ENCODE measurements at regions not wholly inside any gene's neighbourhood (a gene's known extent, or its start where the extent isn't known, plus 50 kb on each side); places are given as distances from the start of the nearest gene placed in this dataset.
"Not testable (repeated sequence)": the region's sequence is repeated elsewhere in the genome, so short reads cannot be mapped to it uniquely, and the experiment has no call there.

DNA sequence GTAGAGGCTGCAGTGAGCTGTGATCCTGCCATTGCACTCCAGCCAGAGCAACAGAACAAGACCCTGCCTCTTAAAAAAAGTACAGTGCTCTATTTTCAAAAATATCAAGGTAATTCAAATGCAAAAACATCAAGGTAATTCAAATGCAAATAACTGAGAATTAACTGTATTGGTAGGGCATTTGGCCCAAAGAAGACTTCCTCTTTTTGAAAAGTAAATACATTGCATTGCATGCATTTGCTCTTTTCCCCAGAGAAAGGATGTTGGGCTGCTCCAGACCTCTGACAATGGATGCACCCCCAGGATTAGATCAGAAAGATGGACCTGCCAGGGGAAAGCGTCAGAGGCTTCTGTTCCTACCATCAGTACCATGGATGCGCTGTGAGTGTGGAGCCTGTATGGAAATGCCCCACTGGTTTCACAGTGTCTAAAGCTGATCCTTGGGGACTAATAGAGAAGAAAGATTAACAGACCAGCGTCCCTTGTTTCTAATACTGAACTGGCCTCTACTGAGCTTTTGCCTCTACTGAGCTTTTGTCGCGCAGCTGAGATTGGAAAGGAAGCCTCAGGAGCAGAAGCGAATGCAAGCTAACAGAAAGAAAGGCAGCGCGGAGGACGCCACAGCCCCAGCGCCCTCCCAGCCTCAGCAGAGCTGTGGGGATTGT is 93.5 kb upstream of the LYZL2 start:
- Mint-ChIP-seq H3K36me3 (no peaks in the 10 kb centered on the region), H3K4me3 (no peak overlapping the region), H3K4me1 (peaks cover 0 to 9% (median 2%) of the 10 kb centered on the region in 3 donors), H3K27ac (peak overlapping the region in 1 of 8 donors; percentile 72), H3K27me3 (peaks cover 0 to 1% of the 10 kb centered on the region in 2 donors), H3K9me3 (no peaks in the 10 kb centered on the region)
- POLR2A ChIA-PET: interaction anchor here (1.8 kb wide), 1 partner anchor 28 kb away, joined by 3 read pairs; no protein-coding TSS in a partner anchor
- Histone ChIP-seq H3K36me3 (ENCODE audit: insufficient read depth, low read length) (no peaks in the 10 kb centered on the region), H3K27me3 (ENCODE audit: insufficient read depth, low read length, poor library complexity, severe bottlenecking) (no peaks in the 10 kb centered on the region), H3K4me3 (ENCODE audit: low read length) (no peak overlapping the region), H3K4me1 (ENCODE audit: insufficient read depth, low read length) (no peaks in the 10 kb centered on the region), H3K27ac (ENCODE audit: low read depth, low read length) (no peak overlapping the region), H3K9me3 (ENCODE audit: low read length) (no peaks in the 10 kb centered on the region)
- CTCF ChIA-PET: interaction anchor here (1.1 to 5.6 kb wide), 3 partner anchors 29 to 52 kb away, joined by 3 to 44 read pairs (median 11); no protein-coding TSS in a partner anchor
- DNase-seq: no peak

DNA sequence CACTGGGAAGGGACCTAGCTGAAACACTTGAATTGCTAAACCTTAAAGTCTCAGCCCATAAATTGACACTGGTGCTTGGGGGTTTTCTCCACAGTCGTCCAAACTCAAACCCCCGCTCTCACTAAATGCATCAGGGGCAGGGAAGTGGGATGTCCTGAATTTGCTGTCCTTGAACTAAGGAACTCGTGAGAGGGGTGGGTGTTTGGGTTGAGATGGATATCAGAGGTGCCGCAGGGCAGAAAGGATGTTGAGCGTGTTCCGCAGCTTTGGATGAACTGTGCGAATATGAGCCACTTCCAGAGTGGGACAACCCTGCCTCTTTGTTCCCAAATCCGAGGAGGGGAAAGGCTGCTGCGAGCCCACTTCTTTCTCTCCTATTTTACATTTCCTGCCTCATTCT is 90.3 kb upstream of the LYZL2 start:
- POLR2A ChIA-PET: no interaction called here
- H3K9me3 ChIP-seq (ENCODE audit: low read length): no peaks in the 10 kb centered on the region
- H3K27me3 Mint-ChIP-seq: peaks cover 0 to 1% of the 10 kb centered on the region in 2 donors
- no peak overlapping the region for H3K27ac ChIP-seq (ENCODE audit: low read depth, low read length)
- DNase-seq: no peak
- no peak overlapping the region for H3K4me3 Mint-ChIP-seq
- no peaks in the 10 kb centered on the region for H3K36me3 ChIP-seq (ENCODE audit: insufficient read depth, low read length)
- H3K9me3 Mint-ChIP-seq: no peaks in the 10 kb centered on the region
- H3K4me1 Mint-ChIP-seq: peaks cover 0 to 6% (median 0%) of the 10 kb centered on the region in 3 donors
- no peaks in the 10 kb centered on the region for H3K36me3 Mint-ChIP-seq
- H3K4me3 ChIP-seq (ENCODE audit: low read length): no peak overlapping the region
- no peaks in the 10 kb centered on the region for H3K4me1 ChIP-seq (ENCODE audit: insufficient read depth, low read length)
- H3K27me3 ChIP-seq (ENCODE audit: insufficient read depth, low read length, poor library complexity, severe bottlenecking): no peaks in the 10 kb centered on the region
- CTCF ChIA-PET: interaction anchor here (0.9 to 4.4 kb wide), 4 partner anchors 10 to 48 kb away, joined by 4 to 74 read pairs (median 7); no protein-coding TSS in a partner anchor
- H3K27ac Mint-ChIP-seq: no peak overlapping the region

DNA sequence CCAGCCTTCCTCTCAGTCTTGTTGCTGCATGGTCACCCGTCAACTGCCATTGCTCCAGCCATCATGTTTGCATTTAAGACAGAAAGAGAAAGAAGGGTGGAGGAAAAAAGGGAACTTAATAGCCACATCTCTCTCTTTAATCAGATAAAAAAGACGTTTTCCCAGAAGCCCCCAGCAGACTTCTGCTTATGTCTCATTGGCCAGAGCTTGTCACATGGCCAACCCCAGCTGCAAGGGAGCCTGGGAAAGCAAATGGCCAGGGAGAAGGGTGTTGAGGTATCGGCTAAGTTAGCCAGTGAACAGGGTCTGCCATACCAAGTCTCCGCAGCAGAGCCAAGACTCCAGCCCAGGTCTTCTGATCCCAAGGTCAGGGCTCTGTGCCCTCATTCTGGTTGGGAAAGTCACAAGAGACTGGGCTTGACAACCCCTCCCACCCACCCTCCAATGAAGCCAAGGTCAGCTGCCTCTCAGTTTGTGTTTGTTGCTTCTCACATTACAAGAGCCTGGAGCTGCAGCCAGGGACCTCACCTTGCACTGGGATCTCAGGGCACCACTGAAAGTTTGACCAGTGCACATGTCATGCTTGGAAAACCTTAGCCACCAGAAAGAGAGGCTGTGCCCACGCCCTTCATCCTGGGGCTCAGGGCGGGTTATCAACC is 80.3 kb upstream of the LYZL2 start:
- peaks cover 7 to 17% (median 15%) of the 10 kb centered on the region in 5 donors for H3K9me3 Mint-ChIP-seq
- H3K27me3 Mint-ChIP-seq: no peaks in the 10 kb centered on the region
- peaks cover 11 to 19% (median 15%) of the 10 kb centered on the region in 3 donors for H3K4me1 Mint-ChIP-seq
- ChIA-PET CTCF (interaction anchor here (0.9 to 1.9 kb wide), 7 partner anchors 9 to 322 kb away, joined by 3 to 8 read pairs (median 4); partner anchors contain the start of gene ZNF438), POLR2A (no interaction called here)
- H3K4me3 ChIP-seq (ENCODE audit: low read length): no peak overlapping the region
- H3K9me3 ChIP-seq (ENCODE audit: low read length): no peaks in the 10 kb centered on the region
- no peaks in the 10 kb centered on the region for H3K27me3 ChIP-seq (ENCODE audit: insufficient read depth, low read length, poor library complexity, severe bottlenecking)
- H3K36me3 ChIP-seq (ENCODE audit: insufficient read depth, low read length): no peaks in the 10 kb centered on the region
- no peak overlapping the region for H3K27ac ChIP-seq (ENCODE audit: low read depth, low read length)
- H3K27ac Mint-ChIP-seq: peak overlapping the region in 1 of 8 donors; percentile 41
- H3K36me3 Mint-ChIP-seq: peaks cover 0 to 14% (median 9%) of the 10 kb centered on the region in 3 donors
- no peak for DNase-seq
- H3K4me3 Mint-ChIP-seq: no peak overlapping the region
- peaks cover 17% of the 10 kb centered on the region for H3K4me1 ChIP-seq (ENCODE audit: insufficient read depth, low read length)

DNA sequence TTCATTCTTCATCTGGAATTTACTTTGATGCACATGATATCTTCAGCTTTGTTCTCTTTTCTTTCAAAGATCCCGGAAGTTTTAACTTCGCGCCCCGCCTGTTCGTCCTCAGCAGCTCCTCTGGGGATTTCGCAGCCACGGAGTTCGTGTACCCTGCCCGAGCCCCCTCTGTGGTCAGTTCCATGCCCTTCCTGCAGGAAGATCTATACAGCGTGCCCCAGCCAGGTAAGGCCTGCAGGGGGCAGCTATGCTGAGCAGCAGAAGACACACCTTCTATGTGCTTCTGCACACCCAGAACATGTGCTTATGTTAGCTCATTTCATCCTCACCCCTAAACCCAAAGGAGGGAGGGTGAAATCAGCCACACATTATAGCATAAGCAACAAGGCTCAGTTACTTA is 79.7 kb upstream of the LYZL2 start:
- Mint-ChIP-seq H3K4me3 (peak overlapping the region in 1 of 7 donors; percentile 6), H3K9me3 (peaks cover 7 to 13% (median 12%) of the 10 kb centered on the region in 5 donors), H3K36me3 (peaks cover 0 to 14% (median 11%) of the 10 kb centered on the region in 3 donors), H3K27ac (peak overlapping the region in 2 of 8 donors; percentile 15 to 41), H3K4me1 (peaks cover 17 to 25% (median 21%) of the 10 kb centered on the region in 3 donors), H3K27me3 (no peaks in the 10 kb centered on the region)
- H3K27me3 ChIP-seq (ENCODE audit: insufficient read depth, low read length, poor library complexity, severe bottlenecking): no peaks in the 10 kb centered on the region
- POLR2A ChIA-PET: no interaction called here
- no peaks in the 10 kb centered on the region for H3K9me3 ChIP-seq (ENCODE audit: low read length)
- no peaks in the 10 kb centered on the region for H3K36me3 ChIP-seq (ENCODE audit: insufficient read depth, low read length)
- no peak for DNase-seq
- no peak overlapping the region for H3K27ac ChIP-seq (ENCODE audit: low read depth, low read length)
- peaks cover 23% of the 10 kb centered on the region for H3K4me1 ChIP-seq (ENCODE audit: insufficient read depth, low read length)
- H3K4me3 ChIP-seq (ENCODE audit: low read length): no peak overlapping the region
- CTCF ChIA-PET: interaction anchor here (0.9 to 1.9 kb wide), 8 partner anchors 10 to 323 kb away, joined by 3 to 8 read pairs (median 4); partner anchors contain the start of gene ZNF438

DNA sequence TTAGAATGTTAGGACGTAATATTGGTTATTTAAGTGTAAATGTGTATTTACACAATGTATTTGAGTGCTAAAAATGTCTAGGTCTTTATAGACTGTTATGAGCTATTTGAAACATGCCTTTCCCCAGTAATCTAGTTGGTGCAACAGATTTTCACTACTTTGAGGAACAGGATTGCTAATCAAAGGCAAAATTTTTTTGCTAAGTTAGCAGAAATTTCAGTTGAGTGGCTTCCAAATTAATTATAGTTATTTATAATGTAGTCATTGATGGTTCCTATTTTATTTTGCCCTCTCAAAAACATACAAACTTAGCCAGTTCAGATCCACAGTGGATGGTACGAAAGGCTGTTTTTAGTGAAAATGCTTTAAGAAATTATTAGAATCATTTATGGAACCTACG is 78.7 kb upstream of the LYZL2 start:
- no peak for DNase-seq
- Mint-ChIP-seq H3K4me1 (peaks cover 26 to 35% (median 31%) of the 10 kb centered on the region in 3 donors), H3K4me3 (no peak overlapping the region), H3K27ac (peak overlapping the region in 1 of 8 donors; percentile 41), H3K27me3 (no peaks in the 10 kb centered on the region), H3K36me3 (peaks cover 0 to 13% (median 4%) of the 10 kb centered on the region in 3 donors), H3K9me3 (peaks cover 2 to 6% (median 3%) of the 10 kb centered on the region in 5 donors)
- CTCF ChIA-PET: interaction anchor here (1.1 to 1.9 kb wide), 6 partner anchors 13 to 22 kb away, joined by 3 to 8 read pairs (median 4); no protein-coding TSS in a partner anchor
- no peaks in the 10 kb centered on the region for H3K36me3 ChIP-seq (ENCODE audit: insufficient read depth, low read length)
- no peaks in the 10 kb centered on the region for H3K9me3 ChIP-seq (ENCODE audit: low read length)
- no peak overlapping the region for H3K4me3 ChIP-seq (ENCODE audit: low read length)
- no peaks in the 10 kb centered on the region for H3K27me3 ChIP-seq (ENCODE audit: insufficient read depth, low read length, poor library complexity, severe bottlenecking)
- POLR2A ChIA-PET: no interaction called here
- no peak overlapping the region for H3K27ac ChIP-seq (ENCODE audit: low read depth, low read length)
- peaks cover 33% of the 10 kb centered on the region for H3K4me1 ChIP-seq (ENCODE audit: insufficient read depth, low read length)

DNA sequence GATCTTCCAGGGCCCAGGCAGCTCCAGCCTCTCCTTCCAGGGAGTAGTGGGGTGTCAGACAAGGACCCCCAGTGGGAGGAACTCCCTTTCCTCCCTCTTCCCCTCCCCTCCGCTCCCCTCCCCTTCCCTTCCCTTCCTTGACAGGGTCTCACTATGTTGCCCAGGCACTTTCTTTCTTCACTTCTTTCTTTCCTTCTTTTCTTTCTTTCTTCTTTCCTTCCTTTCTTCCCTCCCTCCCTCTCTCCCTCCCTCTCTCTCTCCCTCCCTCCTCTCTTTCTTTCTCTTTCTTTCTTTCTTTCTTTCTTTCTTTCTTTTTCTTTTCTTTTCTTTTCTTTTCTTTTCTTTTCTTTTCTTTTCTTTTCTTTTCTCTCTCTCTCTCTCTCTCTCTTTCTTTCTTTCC is 76.6 kb upstream of the LYZL2 start:
- CTCF ChIA-PET: interaction anchor here (1.9 kb wide), 1 partner anchor 18 kb away, joined by 6 read pairs; no protein-coding TSS in a partner anchor
- peak overlapping the region in 3 of 7 donors; percentile 23 to 74 (median 36) for H3K4me3 Mint-ChIP-seq
- H3K9me3 ChIP-seq (ENCODE audit: low read length); H3K36me3 ChIP-seq (ENCODE audit: insufficient read depth, low read length); POLR2A ChIA-PET; H3K27me3 Mint-ChIP-seq; H3K27me3 ChIP-seq (ENCODE audit: insufficient read depth, low read length, poor library complexity, severe bottlenecking); DNase-seq; H3K9me3 Mint-ChIP-seq: not testable (repeated sequence)
- peak overlapping the region; percentile 83 for H3K4me3 ChIP-seq (ENCODE audit: low read length)
- peaks cover 43 to 54% (median 50%) of the 10 kb centered on the region in 3 donors for H3K4me1 Mint-ChIP-seq
- H3K36me3 Mint-ChIP-seq: peaks cover 0 to 11% (median 0%) of the 10 kb centered on the region in 3 donors
- peak overlapping the region; percentile 51 for H3K27ac ChIP-seq (ENCODE audit: low read depth, low read length)
- H3K4me1 ChIP-seq (ENCODE audit: insufficient read depth, low read length): peaks cover 49% of the 10 kb centered on the region
- peak overlapping the region; percentile 85 to 99 (median 95) for H3K27ac Mint-ChIP-seq

DNA sequence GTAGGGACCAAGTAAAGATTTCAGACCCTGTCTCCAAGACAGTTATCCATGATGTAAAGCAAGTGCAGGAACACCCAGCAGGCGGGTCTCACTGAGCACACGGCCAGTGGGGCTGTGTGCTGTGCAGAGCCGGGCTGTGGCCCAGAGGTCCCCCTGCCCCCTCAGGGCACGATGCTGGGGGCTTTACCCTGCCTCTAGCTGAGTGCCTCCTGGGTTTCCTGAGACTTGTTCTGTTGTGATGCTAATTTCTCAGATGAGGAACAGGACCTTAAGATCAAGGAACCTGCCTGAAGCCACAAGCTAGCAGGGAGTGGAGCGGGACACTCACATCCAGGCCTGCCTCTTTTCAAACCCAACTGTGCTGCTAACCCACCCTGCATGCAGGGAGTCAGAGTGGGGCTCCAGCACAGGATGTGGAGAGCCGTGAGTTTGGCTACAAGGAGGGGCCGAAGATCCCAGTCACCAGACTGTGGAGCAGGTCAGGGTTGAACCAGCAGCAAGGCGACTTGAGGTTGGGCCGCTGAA is 76.1 kb upstream of the LYZL2 start:
- CTCF ChIA-PET: interaction anchor here (1.9 to 2.8 kb wide), 2 partner anchors 18 to 35 kb away, joined by 6 to 7 read pairs; no protein-coding TSS in a partner anchor
- POLR2A ChIA-PET: no interaction called here
- H3K4me1 ChIP-seq (ENCODE audit: insufficient read depth, low read length): peaks cover 54% of the 10 kb centered on the region

More for the DNA sequence above, 76.1 kb upstream of the LYZL2 start:
- Mint-ChIP-seq H3K36me3 (peaks cover 0 to 11% (median 0%) of the 10 kb centered on the region in 3 donors), H3K4me3 (peak overlapping the region; percentile 88 to 96 (median 89)), H3K9me3 (no peaks in the 10 kb centered on the region), H3K27me3 (no peaks in the 10 kb centered on the region), H3K4me1 (peaks cover 45 to 59% (median 55%) of the 10 kb centered on the region in 3 donors), H3K27ac (peak overlapping the region; percentile 90 to 99 (median 95))
- Histone ChIP-seq H3K36me3 (ENCODE audit: insufficient read depth, low read length) (no peaks in the 10 kb centered on the region), H3K27ac (ENCODE audit: low read depth, low read length) (peak overlapping the region; percentile 51), H3K9me3 (ENCODE audit: low read length) (no peaks in the 10 kb centered on the region), H3K27me3 (ENCODE audit: insufficient read depth, low read length, poor library complexity, severe bottlenecking) (no peaks in the 10 kb centered on the region), H3K4me3 (ENCODE audit: low read length) (peak overlapping the region; percentile 83)
- DNase-seq: no peak
